Muscle layer of colon (tissue), 2 donors: ENCODE measurements at regions not wholly inside any gene's neighbourhood (a gene's known extent, or its start where the extent isn't known, plus 50 kb on each side); places are given as distances from the start of the nearest gene placed in this dataset.

Source experiments
- H3K27ac ChIP-seq: one replicate; pipeline ENCODE4 v1.7.0; 2013; ENCODE audit warnings: low read depth, mild to moderate bottlenecking, low read length, moderate library complexity
- H3K27me3 ChIP-seq, 2 donors: one replicate each; pipeline ENCODE4 v1.7.0; 2013; ENCODE audit warnings: low read length in 2 of 2, mild to moderate bottlenecking in 2 of 2; ENCODE audit not compliant: insufficient read depth in 2 of 2, control insufficient read depth in 1 of 2
- H3K36me3 ChIP-seq: one replicate; pipeline ENCODE4 v1.7.0; 2013; ENCODE audit warnings: mild to moderate bottlenecking, low read length; ENCODE audit not compliant: insufficient read depth
- H3K4me1 ChIP-seq: one replicate; pipeline ENCODE4 v1.7.0; 2013; ENCODE audit warnings: mild to moderate bottlenecking, low read length; ENCODE audit not compliant: insufficient read depth
- H3K4me3 ChIP-seq, 2 donors: one replicate each; pipeline ENCODE4 v1.7.0; 2013; ENCODE audit warnings: low read length in 2 of 2, low read depth in 1 of 2, mild to moderate bottlenecking in 1 of 2, moderate library complexity in 1 of 2
- H3K9ac ChIP-seq: one replicate; pipeline ENCODE4 v1.7.0; 2013; ENCODE audit warnings: low read length
- H3K9me3 ChIP-seq: one replicate; pipeline ENCODE4 v1.7.0; 2013; ENCODE audit warnings: mild to moderate bottlenecking, low read length
- donor health status: abdominal sarcoma.
- donor health status: Adenocarcinoma of cecum.

- Histone ChIP-seq H3K4me1 (peaks cover 12% of the 10 kb centered on the region), H3K27me3 (no peaks in the 10 kb centered on the region), H3K4me3 (no peak overlapping the region), H3K9me3 (no peaks in the 10 kb centered on the region), H3K36me3 (no peaks in the 10 kb centered on the region), H3K27ac (no peak overlapping the region), H3K9ac (no peak overlapping the region)
Measured at GRCh38 chr2:134163336-134163735, 90.5 kb upstream of the MGAT5 start.

- Histone ChIP-seq H3K9me3 (no peaks in the 10 kb centered on the region), H3K4me1 (peaks cover 12% of the 10 kb centered on the region), H3K4me3 (no peak overlapping the region), H3K9ac (no peak overlapping the region), H3K36me3 (no peaks in the 10 kb centered on the region), H3K27ac (no peak overlapping the region), H3K27me3 (no peaks in the 10 kb centered on the region)
Measured at GRCh38 chr2:134164306-134164705, 89.6 kb upstream of the MGAT5 start.

- H3K27me3 ChIP-seq = no peaks in the 10 kb centered on the region
- H3K9me3 ChIP-seq = no peaks in the 10 kb centered on the region
- H3K4me3 ChIP-seq = no peak overlapping the region
- peaks cover 7% of the 10 kb centered on the region for H3K4me1 ChIP-seq
- H3K9ac ChIP-seq = no peak overlapping the region
- no peaks in the 10 kb centered on the region for H3K36me3 ChIP-seq
- H3K27ac ChIP-seq = no peak overlapping the region
Measured at GRCh38 chr2:134167015-134167414, 86.9 kb upstream of the MGAT5 start.

GRCh38 chr2:134169788-134170187 lies 84.1 kb upstream of the MGAT5 start:
- Histone ChIP-seq H3K36me3 (no peaks in the 10 kb centered on the region), H3K27ac (no peak overlapping the region), H3K27me3 (no peaks in the 10 kb centered on the region), H3K9ac (no peak overlapping the region), H3K4me1 (peaks cover 13% of the 10 kb centered on the region), H3K4me3 (no peak overlapping the region), H3K9me3 (no peaks in the 10 kb centered on the region)

GRCh38 chr2:134170294-134170693 lies 83.6 kb upstream of the MGAT5 start:
- Histone ChIP-seq H3K9me3 (no peaks in the 10 kb centered on the region), H3K9ac (no peak overlapping the region), H3K27me3 (no peaks in the 10 kb centered on the region), H3K36me3 (no peaks in the 10 kb centered on the region), H3K4me1 (peaks cover 13% of the 10 kb centered on the region), H3K4me3 (no peak overlapping the region), H3K27ac (no peak overlapping the region)

GRCh38 chr2:134170700-134171099 lies 83.2 kb upstream of the MGAT5 start:
- no peaks in the 10 kb centered on the region for H3K27me3 ChIP-seq
- H3K9me3 ChIP-seq = no peaks in the 10 kb centered on the region
- no peaks in the 10 kb centered on the region for H3K36me3 ChIP-seq
- no peak overlapping the region for H3K9ac ChIP-seq
- H3K4me3 ChIP-seq = no peak overlapping the region
- H3K27ac ChIP-seq = no peak overlapping the region
- peaks cover 13% of the 10 kb centered on the region for H3K4me1 ChIP-seq

GRCh38 chr2:134173338-134174016 lies 80.4 kb upstream of the MGAT5 start:
- Histone ChIP-seq H3K4me3 (no peak overlapping the region), H3K4me1 (peaks cover 27% of the 10 kb centered on the region), H3K9ac (no peak overlapping the region), H3K36me3 (no peaks in the 10 kb centered on the region), H3K27ac (no peak overlapping the region), H3K9me3 (no peaks in the 10 kb centered on the region), H3K27me3 (no peaks in the 10 kb centered on the region)

- peaks cover 27% of the 10 kb centered on the region for H3K4me1 ChIP-seq
- no peaks in the 10 kb centered on the region for H3K27me3 ChIP-seq
- no peak overlapping the region for H3K27ac ChIP-seq
Measured at GRCh38 chr2:134174711-134175110, 79.2 kb upstream of the MGAT5 start.

GRCh38 chr2:134175834-134176233 lies 78.0 kb upstream of the MGAT5 start:
- Histone ChIP-seq H3K9ac (no peak overlapping the region), H3K27ac (no peak overlapping the region)

More at GRCh38 chr2:134174711-134175110, 79.2 kb upstream of the MGAT5 start:
- Histone ChIP-seq H3K4me3 (no peak overlapping the region), H3K36me3 (no peaks in the 10 kb centered on the region), H3K9me3 (no peaks in the 10 kb centered on the region), H3K9ac (no peak overlapping the region)

GRCh38 chr2:134177351-134177931 lies 76.4 kb upstream of the MGAT5 start:
- Histone ChIP-seq H3K9ac (no peak overlapping the region), H3K4me3 (no peak overlapping the region), H3K27ac (no peak overlapping the region), H3K4me1 (peaks cover 20% of the 10 kb centered on the region), H3K9me3 (no peaks in the 10 kb centered on the region), H3K36me3 (no peaks in the 10 kb centered on the region), H3K27me3 (no peaks in the 10 kb centered on the region)

More at GRCh38 chr2:134175834-134176233, 78.0 kb upstream of the MGAT5 start:
- Histone ChIP-seq H3K27me3 (no peaks in the 10 kb centered on the region), H3K4me3 (no peak overlapping the region), H3K36me3 (no peaks in the 10 kb centered on the region), H3K9me3 (no peaks in the 10 kb centered on the region), H3K4me1 (peaks cover 20% of the 10 kb centered on the region)

- H3K4me1 ChIP-seq = peaks cover 20% of the 10 kb centered on the region
- no peaks in the 10 kb centered on the region for H3K36me3 ChIP-seq
- no peaks in the 10 kb centered on the region for H3K27me3 ChIP-seq
- no peaks in the 10 kb centered on the region for H3K9me3 ChIP-seq
- no peak overlapping the region for H3K9ac ChIP-seq
- no peak overlapping the region for H3K27ac ChIP-seq
- H3K4me3 ChIP-seq = no peak overlapping the region
Measured at GRCh38 chr2:134178138-134178877, 75.6 kb upstream of the MGAT5 start.
